Peyer's patch (tissue), 4 donors: ENCODE measurements at regions not wholly inside any gene's neighbourhood (a gene's known extent, or its start where the extent isn't known, plus 50 kb on each side); places are given as distances from the start of the nearest gene placed in this dataset.

Source experiments
- POLR2A ChIP-seq, 2 donors: fragments of 450-650 bp; IDR thresholded peaks; one replicate each; pipeline ENCODE4 v1.5.1; 2017; ENCODE audit warnings: antibody characterized with exemption in 2 of 2, mild to moderate bottlenecking in 2 of 2, moderate library complexity in 2 of 2
- TF ChIP-seq, protein P1 (sequence below), 6 experiments: fragments of 450-650 bp in 4 of 6; fragments of 200-600 bp in 2 of 6; sonication (generic) in 1 of 6; IDR thresholded peaks; one replicate each; pipeline ENCODE4 v1.5.1; 2017 to 2019; ENCODE audit warnings: antibody characterized with exemption in 6 of 6, mild to moderate bottlenecking in 3 of 6, moderate library complexity in 1 of 6

DNA sequence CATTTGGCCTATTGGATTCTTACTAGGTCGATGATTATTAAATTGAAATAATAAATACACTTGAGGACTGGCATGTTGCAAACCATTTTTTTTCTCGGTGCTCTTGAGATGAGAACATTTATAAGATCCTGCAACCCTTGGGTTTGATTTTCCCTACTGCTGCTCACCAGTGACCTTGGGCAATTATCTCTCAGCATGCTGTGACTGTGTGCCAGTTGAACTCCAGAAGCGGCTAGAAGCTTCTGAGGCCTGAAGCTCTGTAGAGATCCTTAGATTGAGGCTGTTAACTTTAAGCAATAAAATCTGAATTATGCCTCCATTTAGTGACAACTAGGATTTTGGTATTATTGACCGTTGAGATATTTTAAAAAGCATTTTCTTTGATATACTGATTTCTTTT, 489.8 kb downstream of the MAT2B start:
- TF ChIP-seq, protein P1, sequence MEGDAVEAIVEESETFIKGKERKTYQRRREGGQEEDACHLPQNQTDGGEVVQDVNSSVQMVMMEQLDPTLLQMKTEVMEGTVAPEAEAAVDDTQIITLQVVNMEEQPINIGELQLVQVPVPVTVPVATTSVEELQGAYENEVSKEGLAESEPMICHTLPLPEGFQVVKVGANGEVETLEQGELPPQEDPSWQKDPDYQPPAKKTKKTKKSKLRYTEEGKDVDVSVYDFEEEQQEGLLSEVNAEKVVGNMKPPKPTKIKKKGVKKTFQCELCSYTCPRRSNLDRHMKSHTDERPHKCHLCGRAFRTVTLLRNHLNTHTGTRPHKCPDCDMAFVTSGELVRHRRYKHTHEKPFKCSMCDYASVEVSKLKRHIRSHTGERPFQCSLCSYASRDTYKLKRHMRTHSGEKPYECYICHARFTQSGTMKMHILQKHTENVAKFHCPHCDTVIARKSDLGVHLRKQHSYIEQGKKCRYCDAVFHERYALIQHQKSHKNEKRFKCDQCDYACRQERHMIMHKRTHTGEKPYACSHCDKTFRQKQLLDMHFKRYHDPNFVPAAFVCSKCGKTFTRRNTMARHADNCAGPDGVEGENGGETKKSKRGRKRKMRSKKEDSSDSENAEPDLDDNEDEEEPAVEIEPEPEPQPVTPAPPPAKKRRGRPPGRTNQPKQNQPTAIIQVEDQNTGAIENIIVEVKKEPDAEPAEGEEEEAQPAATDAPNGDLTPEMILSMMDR (IDR thresholded peaks at IDR 0.05): no peak
- no peak for TF ChIP-seq POLR2A (IDR thresholded peaks at IDR 0.05)
